ENCODE measurements at regions not wholly inside any gene's neighbourhood (a gene's known extent, or its start where the extent isn't known, plus 50 kb on each side); places are given as distances from the start of the nearest gene placed in this dataset.

- Mint-ChIP-seq H3K9me3 (peaks cover 13% of the 10 kb centered on the region; the same call in 2 of the 3 replicates), H3K27me3 (ENCODE audit: insufficient read depth, low read depth, poor library complexity) (no peaks in the 10 kb centered on the region), H3K36me3 (ENCODE audit: low read depth) (peaks cover 12% of the 10 kb centered on the region; the same call in 2 of the 3 replicates), H3K27ac (no peak overlapping the region), H3K4me3 (no peak overlapping the region), H3K4me1 (no peaks in the 10 kb centered on the region)
- TF ChIP-seq ZNF462 (CRISPR knock-in tag; IDR thresholded peaks at IDR 0.05), result no peak
- no peak for TF ChIP-seq ZNF331 (CRISPR knock-in tag; IDR thresholded peaks at IDR 0.05; ENCODE audit: low read depth)
- no peak for TF ChIP-seq EZH2 (IDR thresholded peaks at IDR 0.05; ENCODE audit: low read depth, unreplicated experiment)
- no peak for TF ChIP-seq JUNB (IDR thresholded peaks at IDR 0.05; ENCODE audit: unreplicated experiment)
- no peak for TF ChIP-seq STAT1 (IDR thresholded peaks at IDR 0.05; ENCODE audit: unreplicated experiment)
- TF ChIP-seq ZNF114 (CRISPR knock-in tag; IDR thresholded peaks at IDR 0.05), result no peak
- no peak for TF ChIP-seq CREB1 (CRISPR knock-in tag; IDR thresholded peaks at IDR 0.05; ENCODE audit: low read depth)
- TF ChIP-seq EZH2phosphoT487 (IDR thresholded peaks at IDR 0.05; ENCODE audit: unreplicated experiment), result no peak
- TF ChIP-seq REST (IDR thresholded peaks at IDR 0.05; ENCODE audit: unreplicated experiment), result no peak
- TF ChIP-seq NANOG (IDR thresholded peaks at IDR 0.05; ENCODE audit: borderline replicate concordance), result no peak
- TF ChIP-seq CTCF (conservative IDR thresholded peaks at IDR 0.05; ENCODE audit: low read depth in 2 of 2), result no peak
- no peak for TF ChIP-seq ETS1 (IDR thresholded peaks at IDR 0.05)
- no peak for TF ChIP-seq POLR2AphosphoS5 (IDR thresholded peaks at IDR 0.05; ENCODE audit: low read depth)
- H3K27me3 ChIP-seq (ENCODE audit: insufficient read depth), result no peaks in the 10 kb centered on the region
- peaks cover 3% of the 10 kb centered on the region; the same call in 1 of the 2 replicates for H3K9me2 ChIP-seq (ENCODE audit: insufficient read depth)
- no peaks in the 10 kb centered on the region for H3K4me1 ChIP-seq (ENCODE audit: insufficient read depth)
- DNase-seq (ENCODE audit: low spot score) (no peak), ATAC-seq (no peak)
- H3K4me2 ChIP-seq, result no peak overlapping the region
- H3F3A ChIP-seq (replicated peaks; ENCODE audit: low read depth), result no peaks in the 10 kb centered on the region
- H3K4me3 ChIP-seq, result no peak overlapping the region
- H3K36me3 ChIP-seq (ENCODE audit: insufficient read depth), result no peaks in the 10 kb centered on the region
- H2AFZ ChIP-seq, result no peak overlapping the region
- no peaks in the 10 kb centered on the region for H4K20me1 ChIP-seq (replicated peaks; ENCODE audit: insufficient read depth)
- no peaks in the 10 kb centered on the region for H3K79me2 ChIP-seq (replicated peaks; ENCODE audit: insufficient read depth)
- no peak overlapping the region for H3K27ac ChIP-seq (ENCODE audit: low read depth)
Measured at GRCh38 chr9:13920557-13920956, 393.4 kb downstream of the NFIB start.

Data from GM23338 (cell line).